GM12878 (cell line): ENCODE measurements at regions not wholly inside any gene's neighbourhood (a gene's known extent, or its start where the extent isn't known, plus 50 kb on each side); places are given as distances from the start of the nearest gene placed in this dataset.

Source experiments
- RCOR1 ChIP-seq: conservative IDR thresholded peaks from 2 replicates; pipeline ENCODE4 v1.6.1; 2012; ENCODE audit warnings: low read depth, low read length, improper control_type of control experiment
- TAF1 ChIP-seq: IDR thresholded peaks from 2 replicates; pipeline ENCODE4 v1.6.1; 2011; ENCODE audit warnings: mild to moderate bottlenecking, low read depth, low read length, borderline replicate concordance

- TF ChIP-seq TAF1 (no peak), RCOR1 (no peak)
These were observed 381.1 kb downstream of the ZNF608 start for GRCh38 chr5:124365361-124365801.
